MM.1S (cell line): ENCODE measurements at regions not wholly inside any gene's neighbourhood (a gene's known extent, or its start where the extent isn't known, plus 50 kb on each side); places are given as distances from the start of the nearest gene placed in this dataset.

Experiments used
- DNase-seq: peaks from one replicate; pipeline ENCODE4 v3.0.0-alpha.2; 2015
- H2AFZ ChIP-seq: fragments of 300-600 bp; sonication (generic); 2 replicates; pipeline ENCODE4 v1.6.0; 2016; ENCODE audit warnings: antibody characterized with exemption, low read length
- H3F3A ChIP-seq: fragments of 300-600 bp; sonication (generic); 2 replicates; pipeline ENCODE4 v1.6.1; 2016; ENCODE audit warnings: mild to moderate bottlenecking, antibody characterized with exemption, low read length, moderate library complexity, mixed read lengths; ENCODE audit not compliant: insufficient read depth
- H3K27ac ChIP-seq: fragments of 300-600 bp; sonication (generic); 2 replicates; pipeline ENCODE4 v1.5.1; 2016; ENCODE audit warnings: mild to moderate bottlenecking, low read length
- H3K27me3 ChIP-seq: fragments of 300-600 bp; sonication (generic); replicated peaks from 2 replicates; pipeline ENCODE4 v1.6.0; 2016; ENCODE audit warnings: low read length; ENCODE audit not compliant: insufficient read depth
- H3K36me3 ChIP-seq: fragments of 300-600 bp; sonication (generic); replicated peaks from 2 replicates; pipeline ENCODE4 v1.6.1; 2016; ENCODE audit warnings: mild to moderate bottlenecking, low read length, mixed read lengths; ENCODE audit not compliant: insufficient read depth
- H3K4me1 ChIP-seq: fragments of 300-600 bp; sonication (generic); 2 replicates; pipeline ENCODE4 v1.6.1; 2016; ENCODE audit warnings: low read length, mixed read lengths
- H3K4me2 ChIP-seq: fragments of 300-600 bp; sonication (generic); 2 replicates; pipeline ENCODE4 v1.6.0; 2016; ENCODE audit warnings: low read depth, low read length
- H3K4me3 ChIP-seq: fragments of 300-600 bp; sonication (generic); 2 replicates; pipeline ENCODE4 v1.5.1; 2016; ENCODE audit warnings: low read length, mixed read lengths
- H3K79me2 ChIP-seq: fragments of 300-600 bp; sonication (generic); 2 replicates; pipeline ENCODE4 v1.6.1; 2016; ENCODE audit warnings: mixed run types, low read length, mixed read lengths
- H3K9ac ChIP-seq: fragments of 300-600 bp; sonication (generic); 2 replicates; pipeline ENCODE4 v1.6.1; 2016; ENCODE audit warnings: low read length, mixed read lengths
- H3K9me2 ChIP-seq: fragments of 300-600 bp; sonication (generic); replicated peaks from 2 replicates; pipeline ENCODE4 v1.6.1; 2016; ENCODE audit warnings: mild to moderate bottlenecking, low read length, mixed read lengths; ENCODE audit not compliant: insufficient read depth
- H3K9me3 ChIP-seq: fragments of 300-600 bp; sonication (generic); replicated peaks from 2 replicates; pipeline ENCODE4 v1.6.1; 2016; ENCODE audit warnings: mild to moderate bottlenecking, low read length, mixed read lengths; ENCODE audit not compliant: insufficient read depth
- H4K20me1 ChIP-seq: fragments of 300-600 bp; sonication (generic); 2 replicates; pipeline ENCODE4 v1.6.1; 2016; ENCODE audit warnings: mild to moderate bottlenecking, low read length, moderate library complexity, mixed read lengths; ENCODE audit not compliant: insufficient read depth
- EZH2 ChIP-seq: fragments of 300-600 bp; sonication (generic); optimal IDR thresholded peaks from 2 replicates; pipeline ENCODE3; 2017; ENCODE audit warnings: low read depth, mild to moderate bottlenecking, antibody characterized with exemption, low read length, mixed read lengths
- EZH2phosphoT487 ChIP-seq: fragments of 300-600 bp; sonication (generic); IDR thresholded peaks from 2 replicates; pipeline ENCODE4 v1.6.1; 2018; ENCODE audit warnings: antibody characterized with exemption, low read length
- TF ChIP-seq, protein P1 (sequence below): fragments of 300-600 bp; sonication (generic); IDR thresholded peaks from 2 replicates; pipeline ENCODE4 v1.5.1; 2016; ENCODE audit warnings: antibody characterized with exemption, low read length, mixed read lengths

DNA sequence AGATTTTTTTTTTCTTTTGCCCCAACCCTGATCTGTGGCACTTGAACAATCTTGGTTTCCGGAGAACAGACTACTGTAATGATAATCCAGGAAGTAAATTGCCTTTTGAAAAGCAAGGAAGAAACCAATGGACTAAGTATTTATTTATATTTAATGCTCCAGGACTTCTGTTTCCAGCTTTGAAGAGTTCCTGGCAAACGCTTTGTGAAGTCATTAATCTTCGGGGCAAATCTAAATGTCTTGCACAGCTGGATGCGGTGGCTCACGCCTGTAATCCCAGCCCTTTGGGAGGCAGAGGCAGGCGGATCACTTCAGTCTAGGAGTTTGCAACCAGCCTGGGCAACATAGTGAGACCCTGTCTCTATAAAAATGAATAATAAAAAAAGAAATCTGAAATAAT, 135.1 kb upstream of the GATA6 start:
- Histone ChIP-seq H3K9ac (no peak overlapping the region), H3K36me3 (no peaks in the 10 kb centered on the region), H2AFZ (no peak overlapping the region), H3K27ac (no peak overlapping the region), H3K4me3 (no peak overlapping the region), H4K20me1 (no peaks in the 10 kb centered on the region), H3F3A (no peaks in the 10 kb centered on the region), H3K9me2 (no peaks in the 10 kb centered on the region), H3K4me2 (no peak overlapping the region), H3K79me2 (no peaks in the 10 kb centered on the region), H3K9me3 (no peaks in the 10 kb centered on the region), H3K27me3 (no peaks in the 10 kb centered on the region), H3K4me1 (no peaks in the 10 kb centered on the region)
- TF ChIP-seq EZH2phosphoT487: no peak
- TF ChIP-seq, protein P1, sequence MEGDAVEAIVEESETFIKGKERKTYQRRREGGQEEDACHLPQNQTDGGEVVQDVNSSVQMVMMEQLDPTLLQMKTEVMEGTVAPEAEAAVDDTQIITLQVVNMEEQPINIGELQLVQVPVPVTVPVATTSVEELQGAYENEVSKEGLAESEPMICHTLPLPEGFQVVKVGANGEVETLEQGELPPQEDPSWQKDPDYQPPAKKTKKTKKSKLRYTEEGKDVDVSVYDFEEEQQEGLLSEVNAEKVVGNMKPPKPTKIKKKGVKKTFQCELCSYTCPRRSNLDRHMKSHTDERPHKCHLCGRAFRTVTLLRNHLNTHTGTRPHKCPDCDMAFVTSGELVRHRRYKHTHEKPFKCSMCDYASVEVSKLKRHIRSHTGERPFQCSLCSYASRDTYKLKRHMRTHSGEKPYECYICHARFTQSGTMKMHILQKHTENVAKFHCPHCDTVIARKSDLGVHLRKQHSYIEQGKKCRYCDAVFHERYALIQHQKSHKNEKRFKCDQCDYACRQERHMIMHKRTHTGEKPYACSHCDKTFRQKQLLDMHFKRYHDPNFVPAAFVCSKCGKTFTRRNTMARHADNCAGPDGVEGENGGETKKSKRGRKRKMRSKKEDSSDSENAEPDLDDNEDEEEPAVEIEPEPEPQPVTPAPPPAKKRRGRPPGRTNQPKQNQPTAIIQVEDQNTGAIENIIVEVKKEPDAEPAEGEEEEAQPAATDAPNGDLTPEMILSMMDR: no peak
- no peak for TF ChIP-seq EZH2
- DNase-seq: no peak

DNA sequence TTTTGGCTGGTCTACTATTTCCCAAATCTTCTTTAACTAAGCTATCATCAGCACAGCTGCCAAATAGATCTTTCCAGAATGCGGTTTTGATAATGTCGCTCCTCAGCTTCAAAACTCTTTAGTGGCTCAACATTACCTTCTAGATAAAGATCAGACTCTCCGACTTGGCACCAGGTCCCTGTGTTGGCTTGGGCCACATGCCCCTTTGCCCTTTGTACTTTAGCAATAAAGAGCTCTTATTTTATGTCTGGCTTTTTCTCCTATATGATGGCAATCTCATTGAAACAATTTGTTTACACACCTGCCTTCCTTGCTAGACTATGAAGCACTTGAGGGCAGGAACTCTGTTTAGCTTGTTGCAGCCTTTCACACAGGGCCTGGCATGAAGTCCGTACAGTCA, 128.9 kb upstream of the GATA6 start:
- Histone ChIP-seq H3K27ac (no peak overlapping the region), H2AFZ (no peak overlapping the region), H3K36me3 (no peaks in the 10 kb centered on the region), H3K9me3 (no peaks in the 10 kb centered on the region), H3K4me2 (no peak overlapping the region), H3K9ac (no peak overlapping the region), H3K4me1 (no peaks in the 10 kb centered on the region), H3K9me2 (no peaks in the 10 kb centered on the region), H3K27me3 (no peaks in the 10 kb centered on the region), H3F3A (no peaks in the 10 kb centered on the region), H4K20me1 (no peaks in the 10 kb centered on the region), H3K4me3 (no peak overlapping the region), H3K79me2 (no peaks in the 10 kb centered on the region)
- no peak for TF ChIP-seq EZH2phosphoT487
- TF ChIP-seq, protein P1: no peak
- TF ChIP-seq EZH2: no peak
- no peak for DNase-seq

DNA sequence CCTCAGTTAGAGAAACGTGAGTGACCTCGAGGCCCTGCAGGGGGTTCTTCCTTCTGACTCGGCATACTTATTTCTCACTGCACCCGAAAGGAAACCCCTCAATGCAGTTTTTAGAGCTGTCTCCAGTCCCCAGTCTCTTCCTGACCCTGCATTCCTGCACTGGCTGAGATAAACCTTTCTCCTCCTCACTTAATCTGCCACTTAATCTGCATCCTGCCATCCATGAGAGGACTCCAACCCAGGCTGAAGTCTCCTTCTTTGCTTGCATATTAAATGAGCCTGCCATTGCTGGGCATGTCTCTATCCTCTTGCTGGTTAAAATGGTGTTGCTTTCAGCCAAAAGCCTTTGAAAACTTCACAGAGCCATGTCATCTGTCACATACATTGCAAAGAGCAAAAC, 125.6 kb upstream of the GATA6 start:
- no peak for DNase-seq
- TF ChIP-seq EZH2phosphoT487: no peak
- no peak for TF ChIP-seq EZH2
- TF ChIP-seq, protein P1: no peak
- H3K4me1 ChIP-seq: no peaks in the 10 kb centered on the region
- H3F3A ChIP-seq: no peaks in the 10 kb centered on the region
- no peaks in the 10 kb centered on the region for H3K79me2 ChIP-seq
- H3K9me2 ChIP-seq: no peaks in the 10 kb centered on the region
- no peaks in the 10 kb centered on the region for H3K9me3 ChIP-seq
- no peak overlapping the region for H3K9ac ChIP-seq
- no peak overlapping the region for H3K4me2 ChIP-seq
- H4K20me1 ChIP-seq: no peaks in the 10 kb centered on the region
- no peaks in the 10 kb centered on the region for H3K27me3 ChIP-seq
- H3K4me3 ChIP-seq: no peak overlapping the region
- no peak overlapping the region for H3K27ac ChIP-seq
- H3K36me3 ChIP-seq: no peaks in the 10 kb centered on the region
- H2AFZ ChIP-seq: no peak overlapping the region
